H1 (cell line): ENCODE measurements at regions not wholly inside any gene's neighbourhood (a gene's known extent, or its start where the extent isn't known, plus 50 kb on each side); places are given as distances from the start of the nearest gene placed in this dataset.

Source experiments
- CTCF ChIA-PET: fragments of 300-600 bp; sonication (Branson Sonifier 250); formaldehyde crosslinking; loops from one replicate; lab custom pipeline; 2021; ENCODE audit not compliant: partially characterized antibody; lab: Charles Lee
- POLR2A ChIA-PET: fragments of 300-600 bp; sonication (Branson Sonifier 250); formaldehyde crosslinking; loops from one replicate; lab custom pipeline; 2021; ENCODE audit warnings: inconsistent platforms; ENCODE audit not compliant: partially characterized antibody; lab: Charles Lee
- DNase-seq, 2 experiments: peaks; one replicate each; pipeline versions ENCODE4 v3.0.0 to v3.0.0-alpha.2; 2010 to 2022; ENCODE audit warnings: low spot score in 2 of 2, low read depth in 1 of 2, mixed read lengths in 1 of 2
- FAIRE-seq: peaks from 2 replicates; lab custom pipeline; 2011; peaks lifted over from hg19 to GRCh38; lab: Jason Lieb, UNC
- H2AFZ ChIP-seq: 2 replicates; pipeline ENCODE4 v1.8.1; 2012; ENCODE audit warnings: low read length, inconsistent platforms
- H2AK5ac ChIP-seq: 2 replicates; pipeline ENCODE4 v1.6.1; 2013; ENCODE audit warnings: low read depth, low read length
- H2BK120ac ChIP-seq: replicated peaks from 2 replicates; pipeline ENCODE3; 2013; ENCODE audit warnings: low read depth, low read length, inconsistent platforms
- H2BK12ac ChIP-seq: 2 replicates; pipeline ENCODE4 v1.6.1; 2013; ENCODE audit warnings: low read depth, low read length
- H2BK15ac ChIP-seq: 2 replicates; pipeline ENCODE4 v1.6.1; 2013; ENCODE audit warnings: low read length
- H2BK20ac ChIP-seq: 2 replicates; pipeline ENCODE4 v1.6.1; 2013; ENCODE audit warnings: low read length
- H2BK5ac ChIP-seq: 2 replicates; pipeline ENCODE4 v1.6.1; 2013; ENCODE audit warnings: low read depth, low read length
- H3K14ac ChIP-seq: 2 replicates; pipeline ENCODE4 v1.6.1; 2013; ENCODE audit warnings: inconsistent platforms; ENCODE audit not compliant: insufficient read length
- H3K18ac ChIP-seq: 2 replicates; pipeline ENCODE4 v1.6.1; 2013; ENCODE audit warnings: low read length; ENCODE audit errors: extremely low read depth
- H3K23ac ChIP-seq: 2 replicates; pipeline ENCODE4 v1.6.1; 2013; ENCODE audit warnings: inconsistent platforms; ENCODE audit not compliant: insufficient read length
- H3K23me2 ChIP-seq: 2 replicates; pipeline ENCODE4 v1.6.1; 2013; ENCODE audit warnings: low read depth, low read length
- H3K27ac ChIP-seq: 2 replicates; pipeline ENCODE4 v1.6.1; 2011; ENCODE audit warnings: low read depth, low read length, inconsistent platforms
- H3K27me3 ChIP-seq, 4 experiments: replicated peaks in 1 of 4; 1 replicate in 1 of 4; 2 replicates in 3 of 4; pipeline versions ENCODE4 v1.6.1 to v1.8.1; 2011 to 2013; ENCODE audit warnings: low read length in 3 of 4, mild to moderate bottlenecking in 3 of 4, inconsistent platforms in 2 of 4, mixed read lengths in 2 of 4, moderate library complexity in 1 of 4; ENCODE audit not compliant: control insufficient read depth in 3 of 4, insufficient read depth in 3 of 4; ENCODE audit errors: extremely low read depth in 1 of 4
- H3K36me3 ChIP-seq, 4 experiments: 2 replicates each; pipeline versions ENCODE4 v1.6.1 to v1.8.1; 2011 to 2013; ENCODE audit warnings: mild to moderate bottlenecking in 4 of 4, low read length in 3 of 4, moderate library complexity in 2 of 4, control low read depth in 1 of 4, inconsistent platforms in 1 of 4; ENCODE audit not compliant: insufficient read depth in 4 of 4, control insufficient read depth in 2 of 4
- H3K4ac ChIP-seq: replicated peaks from 2 replicates; pipeline ENCODE3; 2013; ENCODE audit warnings: low read length, low read depth, mixed read lengths, inconsistent platforms; ENCODE audit not compliant: insufficient read length
- H3K4me1 ChIP-seq, 4 experiments: replicated peaks in 1 of 4; 1 replicate in 1 of 4; 2 replicates in 3 of 4; pipeline versions ENCODE4 v1.6.1 to v1.8.1; 2011 to 2013; ENCODE audit warnings: low read length in 3 of 4, inconsistent platforms in 2 of 4, mixed read lengths in 1 of 4; ENCODE audit not compliant: insufficient read depth in 4 of 4, control insufficient read depth in 3 of 4
- H3K4me2 ChIP-seq, 2 experiments: 2 replicates each; pipeline versions ENCODE4 v1.6.1 to v1.8.1; 2011 to 2013; ENCODE audit warnings: low read depth in 2 of 2, low read length in 2 of 2, control low read depth in 1 of 2, inconsistent platforms in 1 of 2, mild to moderate bottlenecking in 1 of 2; ENCODE audit not compliant: insufficient read depth in 1 of 2
- H3K4me3 ChIP-seq, 4 experiments: fragments of 200-600, 300-600 bp in 1 of 4; sonication (generic), shearing (Covaris generic), sonication (Bioruptor Twin) in 1 of 4; 2 replicates each; pipeline versions ENCODE4 v1.5.1 to v1.8.1; 2011 to 2016; ENCODE audit warnings: low read length in 4 of 4, low read depth in 3 of 4, control low read depth in 2 of 4, inconsistent platforms in 2 of 4, mild to moderate bottlenecking in 2 of 4, mixed read lengths in 1 of 4, moderate library complexity in 1 of 4; ENCODE audit not compliant: insufficient read depth in 2 of 4; ENCODE audit errors: extremely low read depth in 1 of 4
- H3K56ac ChIP-seq: replicated peaks from 2 replicates; pipeline ENCODE3; 2013; ENCODE audit warnings: low read depth, mild to moderate bottlenecking, mixed read lengths, low read length, inconsistent platforms; ENCODE audit not compliant: insufficient read length
- H3K79me1 ChIP-seq: 2 replicates; pipeline ENCODE4 v1.6.1; 2013; ENCODE audit warnings: low read depth, low read length, control low read depth
- H3K79me2 ChIP-seq, 2 experiments: 2 replicates each; pipeline versions ENCODE4 v1.6.1 to v1.8.1; 2012 to 2013; ENCODE audit warnings: low read length in 2 of 2, mild to moderate bottlenecking in 2 of 2, inconsistent platforms in 1 of 2; ENCODE audit not compliant: insufficient read depth in 2 of 2, control insufficient read depth in 1 of 2
- H3K9ac ChIP-seq, 4 experiments: replicated peaks in 1 of 4; 1 replicate in 1 of 4; 2 replicates in 3 of 4; pipeline versions ENCODE4 v1.6.1 to v1.8.1; 2011 to 2013; ENCODE audit warnings: low read depth in 3 of 4, low read length in 3 of 4, control low read depth in 2 of 4, mild to moderate bottlenecking in 2 of 4, moderate library complexity in 2 of 4, inconsistent platforms in 1 of 4; ENCODE audit errors: extremely low read depth in 1 of 4
- H3K9me3 ChIP-seq, 2 experiments: 2 replicates each; pipeline versions ENCODE4 v1.6.1 to v1.8.1; 2012 to 2013; ENCODE audit warnings: mild to moderate bottlenecking in 2 of 2, moderate library complexity in 2 of 2, control low read depth in 1 of 2, inconsistent platforms in 1 of 2, low read depth in 1 of 2, low read length in 1 of 2, mixed read lengths in 1 of 2; ENCODE audit not compliant: insufficient read depth in 2 of 2
- H4K20me1 ChIP-seq, 2 experiments: replicated peaks in 1 of 2; 2 replicates each; pipeline versions ENCODE3 to v1.8.1; 2011 to 2013; ENCODE audit warnings: inconsistent platforms in 2 of 2, low read length in 2 of 2, mild to moderate bottlenecking in 1 of 2; ENCODE audit not compliant: insufficient read depth in 2 of 2, control insufficient read depth in 1 of 2
- H4K5ac ChIP-seq: 2 replicates; pipeline ENCODE4 v1.6.1; 2013; ENCODE audit warnings: low read length, low read depth, mixed read lengths, inconsistent platforms; ENCODE audit not compliant: insufficient read length
- H4K8ac ChIP-seq: 2 replicates; pipeline ENCODE4 v1.8.0; 2013; ENCODE audit warnings: mild to moderate bottlenecking, moderate library complexity, low read length, inconsistent platforms; ENCODE audit not compliant: insufficient read depth; ENCODE audit errors: extremely low read depth
- H4K91ac ChIP-seq: replicated peaks from 2 replicates; pipeline ENCODE3; 2013; ENCODE audit warnings: low read length, mixed read lengths, inconsistent platforms; ENCODE audit not compliant: insufficient read length
- ASH2L ChIP-seq: fragments of 200-600, 300-600 bp; sonication (generic); IDR thresholded peaks from one replicate; pipeline ENCODE4 v1.7.1; 2017; ENCODE audit warnings: low read length
- CTCF ChIP-seq, 3 experiments: IDR thresholded peaks; 1 replicate in 2 of 3; 2 replicates in 1 of 3; pipeline versions ENCODE4 v1.5.1 to v1.6.1; 2011; ENCODE audit warnings: low read length in 3 of 3, mild to moderate bottlenecking in 3 of 3, inconsistent platforms in 2 of 3, low read depth in 1 of 3, moderate library complexity in 1 of 3; ENCODE audit not compliant: insufficient read depth in 1 of 3; ENCODE audit errors: control extremely low read depth in 1 of 3
- HDAC2 ChIP-seq, 2 experiments: fragments of 300-600 bp in 1 of 2; sonication (generic) in 1 of 2; IDR thresholded peaks; 2 replicates each; pipeline ENCODE4 v1.6.1; 2011 to 2012; ENCODE audit warnings: low read depth in 2 of 2, low read length in 2 of 2, mild to moderate bottlenecking in 2 of 2, moderate library complexity in 2 of 2, borderline replicate concordance in 1 of 2, inconsistent platforms in 1 of 2
- JUND ChIP-seq: IDR thresholded peaks from 2 replicates; pipeline ENCODE4 v1.6.1; 2011; ENCODE audit warnings: mild to moderate bottlenecking, improper control_type of control experiment, low read length
- RAD21 ChIP-seq, 2 experiments: IDR thresholded peaks in 1 of 2; conservative IDR thresholded peaks in 1 of 2; 2 replicates each; pipeline ENCODE4 v1.6.1; 2011; ENCODE audit warnings: low read depth in 2 of 2, low read length in 2 of 2, improper control_type of control experiment in 1 of 2, inconsistent platforms in 1 of 2, mild to moderate bottlenecking in 1 of 2, moderate library complexity in 1 of 2
- RFX5 ChIP-seq: IDR thresholded peaks from 2 replicates; pipeline ENCODE4 v1.6.1; 2011; ENCODE audit warnings: low read depth, low read length, improper control_type of control experiment, borderline replicate concordance
- SP2 ChIP-seq: IDR thresholded peaks from 2 replicates; pipeline ENCODE4 v1.6.1; 2012; ENCODE audit warnings: mild to moderate bottlenecking, low read length, inconsistent platforms
- SRF ChIP-seq: IDR thresholded peaks from 2 replicates; pipeline ENCODE4 v1.6.1; 2011; ENCODE audit warnings: mild to moderate bottlenecking, low read depth, low read length, moderate library complexity
- TBP ChIP-seq: IDR thresholded peaks from 2 replicates; pipeline ENCODE4 v1.6.1; 2011; ENCODE audit warnings: low read depth, low read length, improper control_type of control experiment
- WGBS, 2 experiments: shearing (Covaris generic) in 1 of 2; methylation state at CpG; one replicate each; pipeline versions ENCODE4 v1.1.6 to v1.1.7; 2013 to 2015; ENCODE audit warnings: low lambda C conversion rate in 2 of 2, mixed read lengths in 2 of 2, inconsistent platforms in 1 of 2, low coverage in 1 of 2, missing lambda C conversion rate in 1 of 2; ENCODE audit not compliant: insufficient replicate concordance in 2 of 2, insufficient coverage in 1 of 2, insufficient read length in 1 of 2; ENCODE audit errors: extremely low coverage in 1 of 2, missing lambda C conversion rate in 1 of 2; 5-methylcytosine and 5-hydroxymethylcytosine counted together
- TF ChIP-seq, protein P1 (sequence below): IDR thresholded peaks from 2 replicates; pipeline ENCODE4 v1.6.1; 2011; ENCODE audit warnings: low read length, improper control_type of control experiment

GRCh38 chr4:119722670-119723069 is 94.1 kb upstream of the PDE5A start:
- WGBS, 2 experiments = 100% methylated on average over 1 of the region's 1 CpG; no CpG with 5 or more reads in 1 of the 2 experiments
- H4K20me1 ChIP-seq = no peaks in the 10 kb centered on the region
- H4K8ac ChIP-seq = no peak overlapping the region
- H3K4me3 ChIP-seq = no peak overlapping the region
- no peak overlapping the region for H3K18ac ChIP-seq
- no peaks in the 10 kb centered on the region for H3K36me3 ChIP-seq
- H3K9me3 ChIP-seq = 0 out of 4 replicates have a peak, but pooled peaks cover 0 to 2% of the 10 kb centered on the region in 2 experiments
- no peaks in the 10 kb centered on the region for H3K79me1 ChIP-seq
- H3K4ac ChIP-seq = no peak overlapping the region
- H3K23me2 ChIP-seq = no peaks in the 10 kb centered on the region
- H4K91ac ChIP-seq = no peak overlapping the region
- no peak overlapping the region for H4K5ac ChIP-seq
- DNase-seq = no peak
- no peak overlapping the region for H2BK12ac ChIP-seq
- CTCF ChIA-PET = interaction anchor here (0.9 kb wide), 1 partner anchor 14 kb away, joined by 3 read pairs; no protein-coding TSS in a partner anchor
- H2AK5ac ChIP-seq = no peak overlapping the region
- H3K4me1 ChIP-seq = peaks cover 0 to 4% (median 0%) of the 10 kb centered on the region in 4 experiments; a peak in 3 of 7 replicates
- no peak overlapping the region for H3K4me2 ChIP-seq
- no peaks in the 10 kb centered on the region for H3K27me3 ChIP-seq
- FAIRE-seq = no peak
- H3K27ac ChIP-seq = no peak overlapping the region
- POLR2A ChIA-PET = interaction anchor here (0.9 kb wide), 1 partner anchor 22 kb away, joined by 3 read pairs; no protein-coding TSS in a partner anchor
- H3K9ac ChIP-seq = no peak overlapping the region
- no peak overlapping the region for H3K14ac ChIP-seq
- H3K56ac ChIP-seq = no peak overlapping the region
- H3K23ac ChIP-seq = no peak overlapping the region
- H2AFZ ChIP-seq = no peak overlapping the region; the same call in 1 of the 2 replicates
- H3K79me2 ChIP-seq = no peaks in the 10 kb centered on the region
- no peak overlapping the region for H2BK15ac ChIP-seq
- no peak overlapping the region for H2BK20ac ChIP-seq
- H2BK120ac ChIP-seq = no peak overlapping the region
- no peak overlapping the region for H2BK5ac ChIP-seq
- no peak for TF ChIP-seq HDAC2 (IDR thresholded peaks at IDR 0.05; ENCODE audit: borderline replicate concordance in 1 of 2, low read depth in 2 of 2, low read length in 2 of 2)
- TF ChIP-seq SRF = no peak
- TF ChIP-seq RAD21 (IDR thresholded peaks at IDR 0.05 in 1 of 2, conservative IDR thresholded peaks at IDR 0.05 in 1 of 2; ENCODE audit: low read depth in 2 of 2, low read length in 2 of 2) = no peak
- no peak for TF ChIP-seq RFX5
- no peak for TF ChIP-seq CTCF (IDR thresholded peaks at IDR 0.05; ENCODE audit: control extremely low read depth in 1 of 3, insufficient read depth in 1 of 3, low read depth in 1 of 3, low read length in 3 of 3)
- no peak for TF ChIP-seq JUND
- no peak for TF ChIP-seq SP2
- no peak for TF ChIP-seq TBP
- TF ChIP-seq ASH2L = no peak
- TF ChIP-seq, protein P1, sequence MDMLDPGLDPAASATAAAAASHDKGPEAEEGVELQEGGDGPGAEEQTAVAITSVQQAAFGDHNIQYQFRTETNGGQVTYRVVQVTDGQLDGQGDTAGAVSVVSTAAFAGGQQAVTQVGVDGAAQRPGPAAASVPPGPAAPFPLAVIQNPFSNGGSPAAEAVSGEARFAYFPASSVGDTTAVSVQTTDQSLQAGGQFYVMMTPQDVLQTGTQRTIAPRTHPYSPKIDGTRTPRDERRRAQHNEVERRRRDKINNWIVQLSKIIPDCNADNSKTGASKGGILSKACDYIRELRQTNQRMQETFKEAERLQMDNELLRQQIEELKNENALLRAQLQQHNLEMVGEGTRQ = no peak
